GM19023 (cell line): ENCODE measurements at regions not wholly inside any gene's neighbourhood (a gene's known extent, or its start where the extent isn't known, plus 50 kb on each side); places are given as distances from the start of the nearest gene placed in this dataset.

ENCODE experiments used
- ATAC-seq: cut with Tn5 transposase; IDR thresholded peaks from one replicate; pipeline ENCODE4 v1.9.1; 2021; ENCODE audit warnings: mild to moderate bottlenecking, moderate library complexity; ENCODE audit not compliant: unreplicated experiment

GRCh38 chr13:106182404-106182803, 353.1 kb downstream of the EFNB2 start:
- ATAC-seq, result no peak

- no peak for ATAC-seq
These were observed 356.6 kb downstream of the EFNB2 start for GRCh38 chr13:106178816-106179215.

GRCh38 chr13:106177146-106177545, 358.3 kb downstream of the EFNB2 start:
- ATAC-seq, result no peak

GRCh38 chr13:106176117-106176516, 359.3 kb downstream of the EFNB2 start:
- no peak for ATAC-seq

GRCh38 chr13:106173891-106174610, 361.4 kb downstream of the EFNB2 start:
- ATAC-seq, result no peak

GRCh38 chr13:106173346-106173745, 362.1 kb downstream of the EFNB2 start:
- no peak for ATAC-seq

- no peak for ATAC-seq
These were observed 363.1 kb downstream of the EFNB2 start for GRCh38 chr13:106172176-106172905.

- ATAC-seq, result no peak
These were observed 372.0 kb downstream of the EFNB2 start for GRCh38 chr13:106163426-106163825.

- ATAC-seq, result no peak
These were observed 374.3 kb downstream of the EFNB2 start for GRCh38 chr13:106161146-106161545.

GRCh38 chr13:106159295-106160195, 375.9 kb downstream of the EFNB2 start:
- no peak for ATAC-seq

- no peak for ATAC-seq
These were observed 379.0 kb downstream of the EFNB2 start for GRCh38 chr13:106156468-106156867.

GRCh38 chr13:106155411-106155810, 380.1 kb downstream of the EFNB2 start:
- no peak for ATAC-seq

GRCh38 chr13:106153876-106154275, 381.6 kb downstream of the EFNB2 start:
- no peak for ATAC-seq

- ATAC-seq, result no peak
These were observed 382.4 kb downstream of the EFNB2 start for GRCh38 chr13:106153041-106153440.

GRCh38 chr13:106152047-106152446, 383.4 kb downstream of the EFNB2 start:
- no peak for ATAC-seq

GRCh38 chr13:106151056-106151699, 384.3 kb downstream of the EFNB2 start:
- no peak for ATAC-seq

GRCh38 chr13:106145997-106146864, 389.2 kb downstream of the EFNB2 start:
- ATAC-seq, result no peak

- no peak for ATAC-seq
These were observed 390.4 kb downstream of the EFNB2 start for GRCh38 chr13:106145070-106145469.

GRCh38 chr13:106143930-106144709, 391.3 kb downstream of the EFNB2 start:
- ATAC-seq, result no peak
